ENCODE measurements at regions not wholly inside any gene's neighbourhood (a gene's known extent, or its start where the extent isn't known, plus 50 kb on each side); places are given as distances from the start of the nearest gene placed in this dataset.

DNA sequence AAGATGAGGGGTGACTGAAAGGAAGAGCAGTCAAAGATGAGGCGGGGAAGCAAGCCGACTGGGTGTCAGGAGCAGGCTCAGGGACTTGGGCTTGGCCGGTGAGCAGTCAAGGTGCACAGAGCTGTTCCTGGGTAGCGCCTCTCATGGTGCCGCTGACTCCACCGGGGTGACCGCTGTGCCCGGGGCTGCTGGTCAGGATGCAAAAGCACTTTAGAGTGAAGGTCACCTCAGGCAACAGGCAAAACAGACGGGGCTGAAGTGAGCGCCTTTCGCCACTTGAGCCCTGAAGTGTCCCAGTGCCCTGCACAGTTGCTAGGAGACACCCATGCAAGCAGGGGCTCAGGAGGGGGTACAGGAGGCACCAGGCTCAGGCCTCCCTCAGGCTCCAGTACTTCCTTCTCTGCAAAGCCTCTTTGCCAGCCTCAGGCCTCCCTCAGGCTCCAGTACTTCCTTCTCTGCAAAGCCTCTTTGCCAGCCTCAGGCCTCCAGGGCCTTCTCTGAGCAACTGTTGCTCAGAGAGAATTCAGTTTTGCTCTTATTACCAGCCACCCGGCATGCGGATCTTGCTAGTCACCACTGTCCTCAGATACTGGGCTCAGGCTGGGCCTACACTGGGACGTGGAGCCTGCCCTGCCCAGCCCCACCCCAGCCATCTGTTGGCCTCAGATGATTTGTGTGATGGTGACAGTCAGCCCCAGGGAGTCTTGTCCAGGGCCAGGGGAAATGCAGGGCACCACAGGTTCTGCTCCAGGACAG, 99.7 kb upstream of the IRF2BP2 start:
- TF ChIP-seq SPI1 (IDR thresholded peaks at IDR 0.05; ENCODE audit: low read depth, low read length) = no peak
- TF ChIP-seq POLR2A (IDR thresholded peaks at IDR 0.05; ENCODE audit: low read depth, low read length) = no peak
- no peak for TF ChIP-seq POLR2AphosphoS5 (IDR thresholded peaks at IDR 0.05; ENCODE audit: low read depth, low read length)
- TF ChIP-seq TAF1 (IDR thresholded peaks at IDR 0.05; ENCODE audit: low read depth, low read length) = no peak
